ENCODE measurements at regions not wholly inside any gene's neighbourhood (a gene's known extent, or its start where the extent isn't known, plus 50 kb on each side); places are given as distances from the start of the nearest gene placed in this dataset.

- Histone ChIP-seq H3K9ac (ENCODE audit: low read depth, low read length, poor library complexity, severe bottlenecking) (no peak overlapping the region), H3K79me2 (ENCODE audit: insufficient read depth, low read length) (no peaks in the 10 kb centered on the region), H3K9me3 (ENCODE audit: insufficient read depth, low read depth, low read length) (no peaks in the 10 kb centered on the region), H3F3A (ENCODE audit: low read depth) (no peaks in the 10 kb centered on the region), H3K9me2 (replicated peaks; ENCODE audit: low read depth, low read length) (no peaks in the 10 kb centered on the region), H2AFZ (ENCODE audit: low read length) (0 out of 2 replicates have a peak overlapping the region, but pooled peaks have one; percentile 23), H3K4me1 (ENCODE audit: insufficient read depth, low read length, poor library complexity, severe bottlenecking) (peaks cover 16% of the 10 kb centered on the region), H4K20me1 (ENCODE audit: insufficient read depth, low read length, poor library complexity, severe bottlenecking) (no peaks in the 10 kb centered on the region), H3K27me3 (ENCODE audit: insufficient read depth, low read length, poor library complexity, severe bottlenecking) (no peaks in the 10 kb centered on the region), H3K4me2 (ENCODE audit: low read depth, low read length, poor library complexity, severe bottlenecking) (peak overlapping the region; percentile 68), H3K4me3 (ENCODE audit: low read length, poor library complexity, severe bottlenecking) (peak overlapping the region; percentile 33), H3K36me3 (ENCODE audit: insufficient read depth, low read length) (no peaks in the 10 kb centered on the region)
- TF ChIP-seq CTCF (conservative IDR thresholded peaks at IDR 0.05; ENCODE audit: low read length) (no peak), EZH2phosphoT487 (IDR thresholded peaks at IDR 0.05; ENCODE audit: borderline replicate concordance) (no peak)
Measured at GRCh38 chr3:161576311-161576710, 79.7 kb downstream of the OTOL1 start.

GRCh38 chr3:161576714-161577510 is 80.3 kb downstream of the OTOL1 start:
- Histone ChIP-seq H3K36me3 (ENCODE audit: insufficient read depth, low read length) (no peaks in the 10 kb centered on the region), H3K9me3 (ENCODE audit: insufficient read depth, low read depth, low read length) (no peaks in the 10 kb centered on the region), H4K20me1 (ENCODE audit: insufficient read depth, low read length, poor library complexity, severe bottlenecking) (no peaks in the 10 kb centered on the region), H3K4me3 (ENCODE audit: low read length, poor library complexity, severe bottlenecking) (peak overlapping the region; percentile 33), H3K4me2 (ENCODE audit: low read depth, low read length, poor library complexity, severe bottlenecking) (peak overlapping the region; percentile 68), H3F3A (ENCODE audit: low read depth) (no peaks in the 10 kb centered on the region), H3K9me2 (replicated peaks; ENCODE audit: low read depth, low read length) (no peaks in the 10 kb centered on the region), H3K4me1 (ENCODE audit: insufficient read depth, low read length, poor library complexity, severe bottlenecking) (peaks cover 16% of the 10 kb centered on the region), H3K27me3 (ENCODE audit: insufficient read depth, low read length, poor library complexity, severe bottlenecking) (no peaks in the 10 kb centered on the region), H2AFZ (ENCODE audit: low read length) (peak overlapping the region; percentile 23; the same call in 1 of the 2 replicates), H3K9ac (ENCODE audit: low read depth, low read length, poor library complexity, severe bottlenecking) (no peak overlapping the region), H3K79me2 (ENCODE audit: insufficient read depth, low read length) (no peaks in the 10 kb centered on the region)
- TF ChIP-seq CTCF (conservative IDR thresholded peaks at IDR 0.05; ENCODE audit: low read length) (no peak), EZH2phosphoT487 (IDR thresholded peaks at IDR 0.05; ENCODE audit: borderline replicate concordance) (no peak)

- H3K9me2 ChIP-seq (replicated peaks; ENCODE audit: low read depth, low read length), result no peaks in the 10 kb centered on the region
- H3K4me2 ChIP-seq (ENCODE audit: low read depth, low read length, poor library complexity, severe bottlenecking), result peak overlapping the region; percentile 68
- H3K36me3 ChIP-seq (ENCODE audit: insufficient read depth, low read length), result no peaks in the 10 kb centered on the region
- H3K9me3 ChIP-seq (ENCODE audit: insufficient read depth, low read depth, low read length), result no peaks in the 10 kb centered on the region
- TF ChIP-seq CTCF (conservative IDR thresholded peaks at IDR 0.05; ENCODE audit: low read length) (no peak), EZH2phosphoT487 (IDR thresholded peaks at IDR 0.05; ENCODE audit: borderline replicate concordance) (no peak)
- H4K20me1 ChIP-seq (ENCODE audit: insufficient read depth, low read length, poor library complexity, severe bottlenecking), result no peaks in the 10 kb centered on the region
- H3K4me3 ChIP-seq (ENCODE audit: low read length, poor library complexity, severe bottlenecking), result no peak overlapping the region
- peaks cover 16% of the 10 kb centered on the region for H3K4me1 ChIP-seq (ENCODE audit: insufficient read depth, low read length, poor library complexity, severe bottlenecking)
- no peak overlapping the region for H3K9ac ChIP-seq (ENCODE audit: low read depth, low read length, poor library complexity, severe bottlenecking)
- no peaks in the 10 kb centered on the region for H3K27me3 ChIP-seq (ENCODE audit: insufficient read depth, low read length, poor library complexity, severe bottlenecking)
- no peaks in the 10 kb centered on the region for H3K79me2 ChIP-seq (ENCODE audit: insufficient read depth, low read length)
- H2AFZ ChIP-seq (ENCODE audit: low read length), result no peak overlapping the region; the same call in 1 of the 2 replicates
- no peaks in the 10 kb centered on the region for H3F3A ChIP-seq (ENCODE audit: low read depth)
Measured at GRCh38 chr3:161577662-161578061, 81.1 kb downstream of the OTOL1 start.

Data from Loucy (cell line).